GM21717 (cell line): ENCODE measurements at regions not wholly inside any gene's neighbourhood (a gene's known extent, or its start where the extent isn't known, plus 50 kb on each side); places are given as distances from the start of the nearest gene placed in this dataset.
"Not testable (repeated sequence)": the region's sequence is repeated elsewhere in the genome, so short reads cannot be mapped to it uniquely, and the experiment has no call there.

ENCODE experiments used
- ATAC-seq: cut with Tn5 transposase; IDR thresholded peaks from one replicate; pipeline ENCODE4 v1.9.1; 2021; ENCODE audit warnings: mild to moderate bottlenecking, moderate library complexity; ENCODE audit not compliant: unreplicated experiment

- ATAC-seq, result no peak
These were observed 57.6 kb downstream of the CCDC59 start for GRCh38 chr12:82300611-82301010.

- no peak for ATAC-seq
These were observed 58.7 kb downstream of the CCDC59 start for GRCh38 chr12:82299319-82300025.

DNA sequence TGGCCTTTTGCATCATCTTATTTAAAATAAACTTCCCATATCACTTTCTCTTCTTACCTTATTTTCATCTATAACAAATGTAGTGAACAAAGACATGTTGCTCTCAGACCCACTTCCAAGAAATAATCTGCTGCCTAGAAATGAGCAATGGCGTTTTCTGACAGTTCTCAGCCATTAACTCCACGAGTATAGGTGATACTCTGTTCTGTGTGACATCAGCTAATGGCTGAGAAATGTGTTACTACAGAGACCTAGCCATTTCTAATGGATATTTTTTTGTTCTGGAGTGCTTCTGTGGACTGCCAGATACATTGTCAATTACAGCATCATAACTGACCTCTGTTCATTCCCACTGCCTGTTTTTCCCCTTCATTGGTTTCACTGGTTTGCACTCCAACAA lies 67.8 kb downstream of the CCDC59 start:
- no peak for ATAC-seq

DNA sequence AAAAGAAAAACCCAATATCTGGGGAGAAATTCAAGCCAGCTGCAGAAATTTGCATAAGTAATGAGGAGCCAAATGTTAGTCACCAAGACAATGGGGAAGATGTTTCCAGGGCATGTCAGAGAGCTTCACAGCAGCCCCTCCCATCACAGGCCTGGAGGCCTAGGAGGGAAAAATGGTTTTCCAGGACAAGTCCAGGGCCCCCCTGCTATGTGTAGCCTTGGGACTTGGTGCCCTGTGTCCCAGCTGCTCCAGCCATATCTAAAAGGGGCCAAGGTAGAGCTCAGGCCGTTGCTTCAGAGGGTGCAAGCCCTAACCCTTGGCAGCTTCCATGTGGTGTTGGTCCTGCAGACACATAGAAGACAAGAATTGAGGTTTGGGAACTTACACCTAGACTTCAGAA lies 76.9 kb downstream of the CCDC59 start:
- not testable (repeated sequence) for ATAC-seq

DNA sequence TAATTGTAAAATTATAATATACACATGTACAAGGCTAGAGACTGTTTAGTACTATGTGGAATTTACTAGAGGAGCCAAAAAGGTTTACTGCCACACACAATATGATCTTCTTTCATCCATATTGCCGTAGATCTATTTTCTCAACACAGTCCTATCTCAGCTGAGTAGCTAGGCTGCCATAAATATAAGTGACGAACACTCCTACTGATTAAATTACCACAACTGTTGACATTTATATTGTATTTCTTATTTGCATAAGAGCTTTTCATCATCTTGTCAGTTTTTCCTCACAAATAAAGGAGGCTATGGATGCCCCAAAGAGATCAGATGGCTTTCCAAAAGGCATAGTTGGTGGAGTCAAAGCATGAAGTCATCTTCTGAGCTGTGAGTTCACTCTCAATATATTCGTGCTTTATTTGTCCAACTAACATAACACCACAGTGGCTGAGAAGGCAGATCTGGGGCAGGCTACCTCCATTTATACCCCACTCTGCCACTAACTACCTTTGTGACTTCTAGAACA lies 78.6 kb downstream of the CCDC59 start:
- no peak for ATAC-seq

DNA sequence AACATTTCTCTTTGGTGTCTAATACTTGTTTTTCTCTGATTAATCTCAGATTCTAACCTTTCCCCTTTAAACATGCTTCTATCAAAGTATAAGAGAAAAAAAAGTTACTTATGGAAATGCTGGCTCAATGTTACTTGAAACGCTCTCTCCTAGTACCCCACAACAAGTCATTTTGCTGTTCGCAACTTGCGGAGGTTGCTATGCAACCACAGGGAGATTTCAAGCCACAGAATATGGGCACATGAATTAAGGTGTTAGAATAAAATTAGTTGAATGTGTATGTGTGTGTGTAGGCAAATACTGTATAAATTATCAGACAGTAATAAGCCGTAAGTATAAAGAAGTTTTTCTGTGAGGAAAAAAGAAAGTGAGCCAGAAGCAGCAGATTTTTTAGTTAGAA lies 80.6 kb downstream of the CCDC59 start:
- ATAC-seq, result no peak

DNA sequence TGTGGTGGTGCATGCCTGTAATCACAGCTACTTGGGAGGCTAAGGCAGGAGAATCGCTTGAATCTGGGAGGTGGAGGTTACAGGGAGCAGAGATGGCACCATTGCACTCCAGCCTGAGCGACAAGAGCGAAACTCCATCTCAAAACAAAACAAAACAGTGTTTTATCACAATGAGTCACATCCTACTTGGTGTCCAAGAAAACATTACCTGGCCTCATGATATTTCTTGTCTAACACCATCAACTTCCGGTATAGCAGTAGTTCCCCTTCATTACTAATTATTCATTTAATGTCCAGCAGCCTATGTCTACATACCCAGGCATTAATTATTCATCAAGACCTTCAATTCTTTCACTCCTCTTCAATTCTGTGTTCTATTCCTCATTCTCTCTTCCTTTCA lies 115.5 kb downstream of the CCDC59 start:
- ATAC-seq, result no peak

DNA sequence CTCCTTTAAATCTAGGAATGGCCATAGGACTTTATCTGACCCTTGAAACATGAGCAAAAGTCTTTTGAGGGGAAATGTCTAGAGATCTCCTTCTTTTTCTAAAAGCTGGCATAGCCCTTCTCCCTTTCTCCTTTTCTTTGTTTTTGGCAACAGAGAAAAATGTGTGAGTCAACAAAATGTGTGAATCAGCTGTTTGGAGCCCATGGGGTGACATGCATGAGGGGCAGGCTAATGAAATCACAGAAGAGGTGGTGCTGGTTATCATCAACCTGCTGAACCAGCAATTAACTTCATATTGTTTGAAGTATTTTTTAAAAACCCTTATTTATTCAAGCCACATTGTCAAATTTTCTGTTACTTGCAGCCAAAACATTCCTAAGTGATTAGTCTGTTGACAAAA lies 132.3 kb downstream of the CCDC59 start:
- no peak for ATAC-seq

DNA sequence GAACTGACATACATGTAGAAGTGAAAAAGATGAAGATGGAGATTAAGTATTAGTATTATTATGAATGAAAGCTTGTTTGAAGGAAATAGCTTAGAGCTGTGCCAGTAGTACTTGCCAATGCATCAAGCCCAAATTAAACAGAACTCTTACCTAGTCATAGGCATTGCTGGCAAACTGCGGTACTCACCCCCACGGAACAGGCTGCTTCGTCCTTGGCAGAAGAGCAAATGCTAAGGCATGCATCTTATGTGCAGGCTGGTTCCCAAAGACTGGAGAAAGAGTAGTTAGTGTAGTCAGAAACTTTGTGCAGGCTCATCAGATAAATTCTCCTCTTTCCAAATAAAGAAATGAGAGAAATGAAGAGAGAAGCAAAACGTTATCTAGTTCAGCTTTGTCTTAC lies 134.8 kb downstream of the CCDC59 start:
- no peak for ATAC-seq

DNA sequence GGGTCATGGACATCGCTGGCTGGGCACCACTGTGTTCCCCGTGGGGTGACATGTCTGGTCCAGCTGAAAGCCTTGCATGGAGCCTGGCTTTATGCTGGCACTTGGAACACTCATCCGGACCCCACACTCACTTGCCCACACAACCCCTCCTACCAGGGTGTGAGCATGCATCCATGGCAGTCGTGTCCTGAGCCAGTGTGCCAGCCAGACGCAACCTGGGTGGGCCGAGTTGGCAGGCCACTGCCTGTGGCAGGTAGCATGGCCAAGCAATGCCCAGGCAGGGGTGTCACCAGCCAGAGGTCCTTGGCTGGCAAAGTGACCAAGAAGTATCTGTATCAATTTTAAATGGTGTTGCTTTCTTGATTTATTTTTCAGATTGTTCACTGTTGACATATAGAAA lies 141.7 kb downstream of the CCDC59 start:
- ATAC-seq, result no peak

- ATAC-seq, result no peak
These were observed 144.4 kb downstream of the CCDC59 start for GRCh38 chr12:82213761-82214160.

- ATAC-seq, result no peak
These were observed 147.3 kb downstream of the CCDC59 start for GRCh38 chr12:82210882-82211281.

DNA sequence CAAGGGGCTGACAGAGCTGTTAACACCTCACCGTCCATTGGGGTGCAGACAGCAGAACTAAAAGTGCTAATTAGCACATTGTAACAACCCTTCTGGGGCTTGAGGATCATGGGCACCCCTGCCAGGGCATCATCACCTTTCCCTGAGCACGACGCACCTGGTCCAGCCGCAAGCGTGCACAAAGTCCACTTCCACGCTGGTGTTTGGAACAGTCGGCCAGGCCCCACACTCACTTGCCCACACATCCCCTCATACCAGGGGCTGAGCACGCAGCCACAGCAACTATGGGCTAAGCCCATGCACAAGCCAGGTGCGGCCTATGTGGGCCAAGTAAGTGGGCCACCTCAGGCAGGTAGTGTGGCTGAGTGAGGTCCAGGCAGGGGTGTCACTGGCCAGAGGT lies 148.7 kb downstream of the CCDC59 start:
- ATAC-seq, result no peak

- ATAC-seq, result no peak
These were observed 150.6 kb downstream of the CCDC59 start for GRCh38 chr12:82207556-82207955.

- no peak for ATAC-seq
These were observed 155.1 kb downstream of the CCDC59 start for GRCh38 chr12:82203086-82203485.

DNA sequence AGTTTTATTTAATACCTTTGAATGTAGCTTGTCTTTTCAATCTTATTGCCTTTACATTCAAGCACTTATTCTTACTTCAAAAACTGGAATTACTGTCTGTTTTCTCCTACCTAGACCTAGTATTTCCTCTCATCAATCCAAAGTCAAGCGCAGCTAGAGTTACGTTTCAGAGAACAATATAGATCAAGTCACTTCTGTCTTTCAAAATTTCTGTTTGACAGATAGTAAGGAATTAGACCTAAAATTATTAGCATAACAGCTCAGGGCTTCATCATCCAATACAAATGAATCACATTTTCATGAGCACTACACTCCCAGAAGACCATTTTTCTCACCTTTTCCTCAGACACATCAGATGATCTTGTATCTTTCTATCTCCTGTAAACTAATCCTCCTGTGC lies 170.6 kb downstream of the CCDC59 start:
- no peak for ATAC-seq

- no peak for ATAC-seq
These were observed 171.2 kb downstream of the CCDC59 start for GRCh38 chr12:82187011-82187410.

DNA sequence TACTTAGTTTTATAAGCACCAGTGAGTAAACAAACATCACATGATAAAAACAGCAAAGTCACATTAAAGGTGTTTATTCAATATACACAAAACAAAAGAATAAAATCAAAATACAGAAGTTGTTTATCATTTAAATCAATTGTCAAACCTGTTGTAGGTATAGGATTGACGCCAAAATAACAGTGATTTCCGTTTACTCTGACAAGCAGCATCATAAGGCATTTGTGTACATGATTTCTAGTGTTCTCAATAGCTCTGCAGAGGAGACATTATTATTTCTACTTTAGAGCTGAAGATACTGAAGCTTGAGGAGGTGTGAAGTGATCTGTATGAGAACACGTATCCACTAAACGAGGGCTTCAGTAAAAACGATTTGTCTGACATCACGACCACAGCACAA lies 171.9 kb downstream of the CCDC59 start:
- no peak for ATAC-seq

DNA sequence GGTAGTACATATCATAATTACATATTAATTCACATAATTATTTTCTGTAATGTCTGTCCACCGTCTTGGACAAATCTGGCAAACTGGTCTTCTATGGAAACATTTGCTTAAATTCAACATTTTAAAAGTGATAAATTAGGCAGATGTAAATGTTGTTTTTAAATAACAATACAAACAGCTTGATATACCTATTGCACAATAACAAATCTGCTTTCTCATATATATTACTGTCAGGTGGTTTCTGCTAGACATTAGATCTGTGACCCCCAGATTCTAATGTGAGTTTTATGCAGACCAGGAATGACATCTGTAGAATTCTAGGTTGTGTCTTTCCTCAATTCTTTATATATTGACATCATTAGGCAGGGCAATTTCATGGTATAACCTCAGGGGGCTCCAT lies 173.3 kb downstream of the CCDC59 start:
- no peak for ATAC-seq

GRCh38 chr12:82182601-82183190 lies 175.5 kb downstream of the CCDC59 start:
- no peak for ATAC-seq

- no peak for ATAC-seq
These were observed 181.3 kb downstream of the CCDC59 start for GRCh38 chr12:82176761-82177490.

DNA sequence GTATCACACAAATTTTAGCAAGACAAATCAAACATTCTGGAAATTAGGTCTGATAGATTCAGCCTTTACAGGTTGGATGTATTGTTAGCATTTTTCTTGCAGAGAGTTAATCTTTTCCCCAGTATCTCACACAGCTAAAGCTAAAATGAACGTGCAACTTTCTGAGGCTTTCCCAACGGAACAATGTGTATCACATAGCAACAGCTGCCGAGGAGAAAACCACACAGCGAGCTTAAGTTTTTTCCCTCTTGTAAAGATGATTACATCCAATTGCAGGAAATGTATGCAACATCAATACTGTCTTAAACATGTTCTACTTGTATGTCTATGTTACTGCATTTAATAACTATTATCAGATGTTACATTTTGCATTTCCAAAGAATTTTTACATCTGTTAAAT lies 182.2 kb downstream of the CCDC59 start:
- ATAC-seq, result no peak
